ENCODE measurements at regions not wholly inside any gene's neighbourhood (a gene's known extent, or its start where the extent isn't known, plus 50 kb on each side); places are given as distances from the start of the nearest gene placed in this dataset.

DNA sequence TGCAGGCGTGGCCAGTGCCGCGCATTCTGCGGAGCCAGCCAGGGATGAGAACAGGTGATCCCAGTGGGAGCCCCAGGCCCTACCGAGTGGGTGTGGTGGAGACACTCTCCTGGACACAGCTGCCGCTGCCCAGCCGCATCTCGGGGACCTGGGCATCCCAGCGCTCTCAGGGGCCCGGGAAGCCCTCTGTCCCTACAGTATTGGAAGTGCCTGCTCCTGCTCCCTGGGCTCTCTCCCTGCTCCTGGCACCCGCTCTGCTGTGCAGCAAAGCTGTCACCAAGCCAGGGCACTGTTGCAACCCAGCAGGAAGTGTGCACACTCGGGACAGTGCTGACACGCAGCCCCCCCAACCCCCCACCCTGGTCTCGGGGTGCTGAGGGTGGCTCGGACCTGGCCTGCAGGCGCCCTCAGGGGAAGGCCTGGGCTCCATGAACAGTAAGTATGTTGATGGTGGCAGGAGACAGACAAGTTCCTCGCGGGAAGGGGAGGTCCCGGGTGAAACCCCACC is 1177.4 kb upstream of the GBE1 start:
- DNase-seq, result no peak

DNA sequence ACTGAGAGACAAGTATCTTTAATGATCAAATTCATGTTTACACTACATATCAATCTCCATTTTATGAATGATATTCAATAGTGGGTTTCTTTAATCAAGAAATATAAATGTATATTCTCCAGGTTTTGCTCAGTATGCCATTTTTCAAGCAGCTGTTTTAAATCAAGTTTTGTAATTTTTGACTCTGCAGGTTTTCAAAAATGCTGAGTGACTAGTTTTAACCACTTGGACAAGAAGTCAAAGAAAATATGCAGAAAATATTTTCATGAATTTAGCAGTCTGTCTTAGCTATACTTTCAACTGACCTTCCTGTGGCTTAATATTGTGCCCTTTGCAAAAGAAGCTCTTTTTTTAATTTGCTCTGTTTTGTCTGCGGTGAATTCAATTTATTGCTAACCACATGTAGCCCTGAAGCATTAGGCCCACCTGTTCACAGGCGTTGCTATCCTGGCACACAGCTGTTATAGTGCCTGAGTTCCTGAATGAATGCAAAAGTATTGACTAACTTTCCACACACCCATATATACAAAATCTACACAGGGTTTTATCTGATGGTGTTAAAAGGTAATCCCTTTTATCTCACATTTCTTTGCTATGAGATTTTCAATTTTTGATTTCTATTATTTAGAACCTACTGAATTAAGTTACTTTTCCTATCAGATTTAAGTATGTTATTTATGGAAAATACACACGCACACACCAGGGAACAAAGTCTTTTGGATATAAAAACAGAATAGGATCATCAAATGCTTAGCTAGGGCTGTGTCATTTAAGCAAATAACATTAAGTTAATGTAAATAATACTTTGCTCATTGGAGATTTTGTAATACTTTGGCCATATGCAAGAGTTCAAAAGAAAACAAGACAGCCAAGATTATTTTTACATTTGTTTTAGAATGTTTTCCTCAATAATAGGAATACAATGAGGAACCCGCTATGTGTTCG is 1166.1 kb upstream of the GBE1 start:
- DNase-seq, result no peak

DNA sequence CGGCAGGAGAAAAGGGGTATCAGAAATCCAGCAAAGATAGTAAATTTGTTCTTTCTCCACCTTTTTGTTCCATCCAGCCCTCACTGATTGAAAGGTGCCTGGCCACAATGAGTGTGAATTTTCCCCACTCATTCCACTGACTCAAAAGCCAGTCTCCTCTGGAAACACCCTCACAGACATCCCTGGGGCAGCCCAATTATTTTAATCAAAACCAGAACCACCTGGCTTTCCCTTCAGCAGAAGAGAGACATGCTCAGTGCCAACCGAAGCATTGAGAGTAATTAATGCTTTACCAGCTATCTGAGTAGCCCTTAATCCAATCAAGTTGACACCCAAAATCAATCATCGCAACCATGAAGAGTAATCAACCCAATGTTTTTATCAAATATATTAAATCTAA is 1129.6 kb upstream of the GBE1 start:
- DNase-seq, result no peak

DNA sequence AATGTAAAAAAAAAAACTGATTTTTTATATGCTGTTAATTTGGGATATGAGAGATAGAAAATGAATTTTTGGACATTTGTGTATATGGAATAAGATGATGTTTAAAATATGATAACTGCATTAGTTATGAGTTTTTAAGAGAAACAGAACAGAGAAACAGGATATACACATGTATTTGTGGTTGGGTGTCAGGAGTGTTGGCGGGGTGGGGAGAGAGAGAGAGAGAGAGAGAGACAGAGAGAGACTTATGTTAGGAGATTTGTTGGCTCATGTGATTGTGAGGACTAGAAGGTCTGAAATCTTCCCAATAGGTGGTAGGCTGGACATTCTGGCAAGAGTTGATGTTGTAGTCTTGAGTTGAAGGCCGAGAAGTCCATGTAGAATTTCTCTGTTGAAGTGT is 1121.6 kb upstream of the GBE1 start:
- no peak for DNase-seq

DNA sequence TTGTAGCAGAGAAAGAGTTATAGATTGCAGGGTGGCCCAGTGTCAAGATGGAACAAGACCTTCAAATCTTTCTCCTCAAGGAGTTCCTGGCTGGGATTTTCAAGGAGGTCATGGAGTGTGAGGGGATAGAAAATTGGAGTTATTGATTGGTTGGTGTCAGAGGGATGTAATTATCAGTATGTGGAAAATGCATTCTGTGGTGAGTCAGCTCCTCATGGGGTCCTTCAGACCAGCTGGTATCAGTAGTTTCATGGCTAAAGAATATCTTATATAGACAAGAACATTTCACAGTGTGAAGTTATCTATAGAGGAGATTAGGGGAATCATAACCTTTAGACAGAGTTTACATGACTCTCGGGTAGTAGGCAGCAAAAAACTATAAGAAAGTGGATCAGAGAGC is 1114.0 kb upstream of the GBE1 start:
- DNase-seq, result no peak

DNA sequence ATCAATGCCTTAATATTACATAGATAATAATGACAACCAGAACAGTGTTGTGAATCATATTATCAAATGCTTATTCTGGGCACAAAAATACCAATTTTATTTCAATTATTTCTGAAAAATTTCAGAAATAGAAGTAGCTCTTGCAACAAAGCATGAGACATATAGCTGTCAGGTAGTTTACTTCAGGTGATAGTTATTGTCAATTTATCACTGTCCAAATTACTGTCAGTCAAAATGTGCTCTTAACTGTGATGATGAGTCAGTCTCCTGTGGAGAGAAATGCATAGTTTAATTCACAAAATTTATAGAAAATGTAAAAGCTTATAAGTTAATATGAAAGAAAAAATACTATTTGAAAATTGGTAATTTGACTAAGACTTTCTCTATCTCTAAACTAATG is 1078.4 kb upstream of the GBE1 start:
- DNase-seq, result no peak

DNA sequence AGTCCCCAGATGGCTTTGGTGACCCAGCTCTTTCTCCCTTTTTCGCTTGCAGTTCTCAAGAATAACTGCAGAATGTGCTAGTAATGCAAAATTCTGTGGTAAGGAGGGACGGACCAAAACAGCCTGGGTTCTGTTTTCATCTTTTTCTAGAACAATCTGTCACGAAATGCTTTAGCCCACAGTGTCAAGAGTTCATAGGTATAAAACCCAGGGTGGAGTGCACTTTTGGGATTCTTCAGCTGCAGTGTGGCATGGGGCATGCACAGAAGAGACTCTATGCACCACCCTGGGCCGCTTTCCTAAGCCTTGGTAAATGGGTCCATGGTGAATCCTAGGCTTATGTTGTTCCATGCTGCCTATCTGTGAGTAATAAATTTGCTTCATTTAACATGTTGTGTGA is 1072.7 kb upstream of the GBE1 start:
- no peak for DNase-seq

DNA sequence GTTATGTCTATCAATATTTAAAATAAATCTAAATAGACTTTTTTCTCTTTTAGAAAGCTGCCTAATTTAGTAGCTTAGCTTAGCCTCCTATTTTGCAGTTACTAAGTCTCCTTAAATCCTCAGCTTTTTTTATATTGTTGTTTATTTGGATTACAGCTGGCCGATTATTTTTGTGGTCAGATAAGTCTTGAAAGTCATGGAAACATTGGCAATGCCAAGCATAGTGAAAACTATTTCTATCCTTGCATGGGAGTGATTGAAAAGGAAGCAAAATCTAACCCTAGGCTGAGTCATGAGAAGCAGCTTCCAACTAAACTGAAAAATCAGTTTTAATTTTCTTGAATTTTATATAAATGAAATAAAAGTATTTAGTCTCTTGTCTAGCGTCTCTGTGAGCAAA is 1063.0 kb upstream of the GBE1 start:
- no peak for DNase-seq

DNA sequence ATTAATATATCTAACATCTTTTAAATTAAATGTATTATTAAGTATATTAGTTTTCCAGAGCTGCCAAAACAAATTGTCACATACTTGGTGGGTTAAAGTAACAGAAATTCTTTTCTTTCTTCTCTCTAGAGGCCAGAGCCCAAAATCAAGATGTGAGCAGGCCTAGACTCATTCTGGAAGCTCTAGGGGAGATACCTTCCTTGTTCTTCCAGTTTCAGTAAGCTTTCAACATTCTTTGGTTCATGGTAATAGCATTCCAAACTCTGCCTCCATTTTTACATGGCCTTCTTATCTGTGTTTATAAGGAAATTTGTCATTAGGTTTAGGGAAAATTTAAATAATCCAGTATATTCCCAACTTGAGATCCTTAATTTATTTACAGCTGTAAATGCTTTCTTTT is 1054.6 kb upstream of the GBE1 start:
- no peak for DNase-seq

DNA sequence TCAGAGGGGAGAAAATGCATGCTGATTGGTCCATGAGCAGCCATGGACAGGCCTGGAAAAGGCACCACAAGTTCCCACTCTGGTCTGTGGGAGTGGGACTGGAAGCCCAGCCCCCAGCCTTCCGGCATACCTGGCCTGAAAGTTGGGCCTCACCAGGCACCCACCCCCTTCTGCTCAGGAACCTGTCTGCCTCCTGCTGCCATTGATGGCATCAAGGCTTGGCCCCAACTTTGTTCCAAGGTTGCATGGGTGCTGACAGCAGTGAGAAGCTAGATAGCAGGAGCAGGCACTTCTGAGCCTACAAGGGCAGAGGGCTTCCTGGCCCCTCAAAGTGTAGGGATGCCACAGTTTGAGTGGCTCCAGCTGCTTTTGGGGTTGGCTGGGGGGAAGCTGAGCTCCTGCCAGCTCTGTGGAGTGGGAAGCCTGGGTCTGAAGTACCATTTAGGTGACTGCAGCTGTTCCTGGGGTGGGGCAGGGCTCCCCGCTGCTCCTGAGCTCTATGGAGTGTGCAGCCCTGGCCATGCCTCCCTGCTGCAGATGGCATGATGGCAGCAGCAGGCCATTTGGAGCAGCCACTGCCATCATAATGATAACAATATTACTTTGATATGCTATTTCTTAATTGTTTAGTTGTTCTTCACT is 1054.1 kb upstream of the GBE1 start:
- DNase-seq, result no peak

DNA sequence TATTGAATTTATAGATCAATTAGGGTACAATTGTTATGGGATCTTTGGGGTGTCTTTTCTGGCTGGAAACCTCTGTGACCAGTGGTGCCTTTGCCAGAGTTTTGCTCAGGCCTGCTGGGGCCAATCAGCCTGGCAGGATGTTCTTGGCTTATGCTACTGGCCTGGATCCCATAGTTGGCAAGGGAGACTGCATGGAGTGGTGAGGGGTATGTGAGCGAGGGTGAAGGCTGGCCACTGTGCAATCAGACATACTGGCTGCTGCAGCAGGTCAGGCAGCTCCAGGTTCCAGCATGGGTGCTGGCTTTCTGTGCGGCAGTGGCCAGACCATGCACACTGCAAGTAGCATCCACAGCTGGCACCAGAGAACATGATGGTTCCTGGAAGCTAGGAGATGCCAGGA is 1053.2 kb upstream of the GBE1 start:
- DNase-seq, result no peak

DNA sequence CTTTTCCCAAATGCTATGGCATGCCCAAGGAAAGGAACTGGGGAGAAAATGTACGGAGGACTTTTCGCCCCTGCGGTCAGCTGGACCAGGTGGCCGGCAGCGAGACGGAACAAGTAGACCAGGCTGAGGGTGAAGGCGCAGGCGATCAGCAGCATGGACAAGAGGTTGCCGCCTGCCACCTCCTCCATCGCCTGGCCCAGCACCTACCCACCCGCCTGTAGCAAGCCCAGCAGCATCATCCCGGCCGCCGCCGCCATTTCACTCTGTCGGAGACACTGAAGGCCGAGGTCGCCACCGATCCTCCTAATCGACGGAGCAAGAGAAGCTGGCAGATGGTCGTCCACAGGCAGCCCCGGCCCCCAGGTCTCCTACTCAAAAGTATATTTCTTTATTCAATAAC is 1046.3 kb upstream of the GBE1 start:
- DNase-seq, result no peak

DNA sequence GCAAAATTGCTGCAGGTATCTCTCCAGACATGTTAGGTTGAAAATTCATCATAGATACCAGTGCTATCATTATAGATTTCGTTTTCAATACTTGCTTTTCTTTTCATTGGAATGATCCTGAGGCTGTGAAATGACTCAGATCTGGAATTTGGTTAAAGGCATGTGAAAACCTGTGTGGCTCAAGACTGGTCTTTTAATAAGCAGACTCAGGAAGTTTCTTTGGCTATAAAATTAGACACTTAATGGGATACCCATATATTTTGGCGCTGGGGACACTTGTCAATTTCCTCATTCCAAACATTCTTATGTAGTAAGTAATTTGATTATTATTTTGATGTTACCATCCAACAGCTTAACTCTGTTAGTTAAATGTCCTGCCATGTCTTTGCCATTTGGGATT is 1041.1 kb upstream of the GBE1 start:
- no peak for DNase-seq

DNA sequence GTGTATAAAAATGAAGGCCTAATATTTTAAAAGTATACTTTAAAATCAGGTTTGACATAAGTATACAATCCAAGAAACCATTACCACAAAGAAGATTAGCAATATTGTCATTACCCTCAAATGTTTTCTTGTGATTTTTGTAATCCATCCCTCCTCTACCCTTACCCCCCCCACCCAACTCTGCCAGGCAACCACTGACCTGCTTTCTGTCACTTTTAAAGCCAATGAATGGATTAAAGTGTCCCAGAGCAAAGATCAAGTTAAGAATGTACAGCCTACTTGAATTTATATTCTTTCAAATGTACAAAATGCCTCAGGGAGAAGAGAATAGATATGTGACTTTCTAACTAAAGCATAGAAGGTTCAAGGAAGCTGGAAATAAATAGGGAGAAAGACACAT is 1038.8 kb upstream of the GBE1 start:
- DNase-seq, result no peak

DNA sequence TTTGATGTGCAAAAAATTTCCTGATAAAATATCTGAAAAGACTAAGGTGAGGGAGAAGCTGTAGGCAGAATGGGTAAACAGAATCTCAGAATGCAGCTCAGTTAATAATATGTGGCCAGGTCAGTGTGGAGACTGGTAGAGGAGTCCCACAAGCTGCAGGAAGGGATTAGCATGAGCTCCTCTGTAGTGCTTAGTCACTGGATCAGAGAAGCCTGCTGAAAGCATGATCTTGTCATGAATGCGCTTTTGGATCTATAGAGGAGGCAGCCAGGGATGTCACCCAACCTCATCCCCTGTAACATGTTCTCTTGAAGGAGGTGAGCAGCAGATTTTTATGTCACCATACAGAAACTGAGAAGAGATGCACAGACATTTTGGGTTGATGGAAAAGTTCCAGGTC is 1035.3 kb upstream of the GBE1 start:
- DNase-seq, result no peak

DNA sequence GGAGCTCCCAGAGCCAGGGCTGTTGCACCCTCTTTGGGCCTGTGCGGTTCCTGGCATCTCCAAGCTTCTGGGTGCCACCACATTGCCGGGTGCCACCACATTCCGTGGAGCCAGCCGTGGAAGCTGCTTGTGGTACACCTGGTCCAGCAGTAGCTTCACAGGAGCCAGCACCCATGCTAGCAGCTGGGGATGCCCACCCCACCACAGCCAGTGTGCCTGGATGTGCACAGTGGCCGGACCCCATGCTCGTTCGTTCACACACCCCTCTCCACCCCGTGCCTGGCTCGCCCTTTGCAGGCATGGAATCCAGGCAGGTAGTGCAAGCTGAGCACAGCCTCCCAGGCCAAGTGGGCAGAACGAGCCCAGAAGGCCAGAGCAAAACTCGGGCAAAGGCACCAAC is 1029.8 kb upstream of the GBE1 start:
- no peak for DNase-seq

DNA sequence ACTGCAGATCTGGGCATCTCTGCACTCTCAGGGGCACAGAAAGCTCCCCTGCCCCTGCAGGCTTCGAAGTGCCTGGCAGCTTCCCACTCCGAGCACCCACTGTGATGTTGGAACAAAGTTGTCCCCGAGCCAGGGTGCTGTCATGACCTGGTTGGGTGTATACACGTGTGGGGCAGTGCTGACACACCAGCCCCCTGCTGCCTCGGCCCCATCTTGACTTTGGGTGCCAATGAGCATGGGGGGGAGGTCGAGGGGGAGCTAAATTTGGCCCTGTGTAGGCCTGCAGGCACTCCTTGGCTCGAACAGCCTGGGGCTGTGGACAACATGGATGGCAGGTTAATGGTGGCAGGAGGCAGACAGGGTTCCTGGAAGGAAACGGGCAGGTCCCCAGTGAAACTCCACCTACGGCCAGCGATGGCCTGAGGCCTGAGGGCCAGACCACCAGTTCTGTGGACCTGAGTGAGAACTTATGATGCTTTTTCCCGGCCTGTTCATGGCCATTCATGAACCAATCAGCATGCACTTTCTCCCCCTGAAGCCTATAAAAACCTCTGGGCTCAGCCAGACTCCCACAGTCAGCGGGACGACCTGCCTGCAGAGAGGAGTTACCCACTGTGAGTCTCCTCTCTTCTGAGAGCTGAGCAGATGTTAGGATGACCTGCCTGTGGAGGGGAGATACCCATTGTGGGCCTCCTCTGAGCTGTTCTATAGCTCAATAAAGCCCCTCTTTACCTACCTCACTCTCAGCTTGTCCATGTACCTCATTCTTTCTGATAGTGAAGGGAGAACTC is 1029.1 kb upstream of the GBE1 start:
- no peak for DNase-seq

DNA sequence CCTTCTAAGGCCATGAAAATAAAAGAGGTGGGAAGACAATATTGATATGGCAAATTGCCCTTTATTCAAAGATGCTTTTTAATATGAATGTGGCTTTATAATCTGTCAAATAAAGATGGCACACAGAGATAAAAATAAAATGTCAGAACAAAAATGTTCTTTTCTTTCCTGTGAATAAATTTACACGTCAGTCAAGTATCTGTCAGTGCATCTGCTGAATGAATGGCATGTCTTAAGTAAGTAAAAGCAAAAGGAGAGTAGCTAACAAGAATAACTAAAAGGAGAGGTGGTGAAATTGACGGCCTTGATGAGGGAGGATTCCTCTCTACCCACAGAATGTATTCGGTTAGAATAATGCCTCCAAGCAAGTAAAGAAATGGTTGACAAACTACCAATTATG is 1021.7 kb upstream of the GBE1 start:
- DNase-seq, result no peak

DNA sequence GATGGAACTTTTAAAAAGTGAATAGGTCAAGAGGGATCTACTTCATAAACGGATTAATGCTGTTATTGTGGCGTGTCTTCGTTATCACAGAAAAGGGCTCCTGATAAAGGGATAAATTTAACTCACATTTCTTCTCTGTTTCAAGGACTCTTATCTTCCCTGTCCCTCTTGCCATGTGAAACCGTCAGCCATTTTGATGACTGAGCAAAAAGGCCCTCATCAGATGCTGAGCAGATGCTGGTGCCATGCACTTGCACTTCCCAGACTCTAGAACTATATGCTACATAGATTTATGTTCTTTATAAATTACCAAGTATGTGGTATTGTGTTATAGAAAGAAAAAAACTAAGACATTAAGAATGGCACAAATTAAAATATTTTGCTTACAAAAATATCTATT is 1011.8 kb upstream of the GBE1 start:
- DNase-seq, result no peak

DNA sequence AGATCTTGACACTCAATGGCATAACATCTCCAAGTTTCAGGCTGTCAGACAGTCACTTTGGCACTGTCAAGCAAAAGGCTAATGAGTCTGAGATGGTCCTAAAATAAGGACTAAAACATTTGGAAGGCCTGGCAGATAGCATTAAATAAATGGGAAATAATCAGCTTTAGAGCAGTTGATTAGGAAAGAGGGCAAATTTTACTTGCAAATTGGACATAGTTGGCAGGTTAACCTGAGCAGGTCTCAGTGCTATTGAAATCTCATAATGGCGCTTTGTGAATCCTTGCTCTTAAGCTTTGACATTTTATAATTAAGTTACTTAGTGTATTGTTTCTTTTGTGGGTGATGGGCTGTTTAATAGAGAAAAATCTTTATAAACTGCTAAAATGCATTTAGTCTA is 1003.1 kb upstream of the GBE1 start:
- no peak for DNase-seq

DNA sequence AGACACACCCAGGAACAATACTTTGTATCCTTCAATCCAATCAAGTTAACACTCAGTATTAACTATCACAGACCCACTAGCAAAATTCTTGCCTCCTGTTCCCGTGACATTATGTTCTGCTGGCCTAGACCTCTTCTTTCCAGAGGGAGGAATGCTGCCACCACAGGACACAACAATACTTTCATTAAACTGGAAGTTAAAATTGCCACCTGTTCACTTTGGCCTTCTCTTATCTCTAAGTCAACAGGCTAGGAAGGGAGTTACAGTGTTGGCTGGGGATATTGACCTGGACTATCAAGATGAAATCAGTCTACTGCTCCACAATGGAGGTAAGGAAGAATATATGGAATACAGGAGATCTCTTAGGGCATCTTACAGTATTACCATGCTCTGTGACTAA is 1000.4 kb upstream of the GBE1 start:
- no peak for DNase-seq

DNA sequence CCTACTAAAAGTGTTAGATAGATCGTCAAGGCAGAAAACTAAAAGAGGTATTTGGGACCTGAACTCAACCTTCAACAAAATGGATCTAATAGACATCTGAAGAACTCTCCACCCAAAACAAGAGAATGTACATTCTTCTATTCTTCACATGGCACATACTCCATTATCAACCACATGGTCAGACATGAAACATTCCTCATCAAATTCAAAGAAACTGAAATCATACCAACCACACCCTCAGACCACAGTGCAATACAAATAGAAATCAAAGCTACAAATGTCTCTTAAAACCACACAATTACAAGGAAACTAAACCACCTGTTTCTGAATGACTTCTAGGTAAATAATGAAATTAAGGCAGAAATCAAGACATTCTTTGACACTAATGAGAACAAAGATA is 984.1 kb upstream of the GBE1 start:
- no peak for DNase-seq

DNA sequence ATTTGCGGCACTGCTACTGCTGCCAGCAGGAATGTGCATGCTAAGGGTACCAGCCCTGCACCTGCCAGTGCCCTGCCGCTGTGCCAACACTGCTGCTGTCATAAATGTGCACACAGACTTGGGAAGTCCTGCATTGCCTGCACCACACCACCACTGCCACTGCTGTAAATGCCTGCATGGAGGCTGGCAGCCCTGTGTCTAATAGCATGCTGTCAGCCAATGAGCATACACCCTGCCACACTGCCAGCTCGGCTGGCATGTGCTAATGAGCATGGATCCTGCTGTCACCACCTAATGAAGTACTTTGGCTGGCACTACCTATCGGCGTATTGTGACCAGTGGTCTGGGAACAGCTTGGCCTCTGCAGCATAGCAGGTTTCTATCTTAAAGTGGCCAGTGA is 981.8 kb upstream of the GBE1 start:
- DNase-seq, result no peak

DNA sequence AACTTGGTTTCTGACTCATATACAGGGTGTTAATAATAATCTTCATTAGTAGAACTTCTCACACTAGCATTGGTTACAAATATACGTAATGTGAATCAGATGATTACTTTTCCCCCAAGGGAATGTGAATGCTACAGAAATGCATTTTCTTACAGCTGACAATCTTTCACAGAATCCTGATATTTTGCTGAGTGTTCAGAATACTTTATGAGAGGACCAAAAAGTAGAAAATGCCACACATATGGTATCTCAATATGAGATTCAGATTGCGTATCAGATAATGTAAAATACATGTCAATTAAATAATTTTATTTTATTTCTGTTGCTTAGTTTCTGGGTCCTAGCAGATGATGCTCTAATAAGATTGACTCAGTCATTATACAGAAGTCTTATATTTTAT is 979.9 kb upstream of the GBE1 start:
- no peak for DNase-seq

Measured in CD4-positive, alpha-beta T cell treated with Interleukin-4 for 4 hours (primary cell).